HG03378 (cell line): ENCODE measurements at regions not wholly inside any gene's neighbourhood (a gene's known extent, or its start where the extent isn't known, plus 50 kb on each side); places are given as distances from the start of the nearest gene placed in this dataset.

Experiments used
- ATAC-seq: cut with Tn5 transposase; IDR thresholded peaks from one replicate; pipeline ENCODE4 v1.9.1; 2021; ENCODE audit warnings: mild to moderate bottlenecking, moderate library complexity; ENCODE audit not compliant: unreplicated experiment

DNA sequence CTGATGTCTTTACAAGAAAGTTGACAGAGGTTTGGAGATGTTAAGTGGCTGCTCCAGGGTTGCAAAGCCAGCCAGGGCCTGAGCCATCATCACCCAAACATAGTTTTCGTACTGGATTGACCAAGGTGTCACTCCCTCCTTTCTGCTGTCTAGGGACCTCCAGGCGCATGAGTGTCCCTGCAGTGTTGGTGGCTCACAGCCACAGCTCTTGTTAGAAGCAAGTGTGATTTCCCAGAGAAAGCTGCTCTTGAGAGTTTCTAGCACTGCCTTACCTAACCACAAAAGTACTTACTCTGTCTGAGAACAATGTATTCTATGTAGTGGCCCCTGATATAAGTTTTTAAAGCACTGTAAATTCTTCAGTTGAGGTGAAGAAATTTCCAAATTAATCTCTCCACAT lies 144.1 kb downstream of the SOX2 start:
- ATAC-seq: no peak

DNA sequence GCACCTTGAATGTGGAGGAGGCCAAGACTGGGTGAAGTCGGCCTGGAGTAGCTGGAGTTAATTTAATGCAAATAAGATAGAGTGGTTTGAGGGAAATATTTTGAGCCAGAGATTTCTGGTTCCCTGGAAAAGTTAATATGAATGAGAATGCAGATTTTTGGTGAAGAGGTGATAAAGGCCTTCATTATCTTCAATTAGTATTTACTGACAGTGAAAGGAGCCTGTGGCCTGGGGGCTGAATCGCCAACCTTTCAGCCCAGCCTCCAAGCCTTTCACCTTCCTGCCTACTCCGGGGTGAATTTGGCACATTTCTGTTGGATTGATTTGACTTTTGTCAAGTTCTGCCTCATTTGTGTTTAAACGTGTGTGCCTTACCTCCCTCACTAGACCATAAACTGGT lies 147.8 kb downstream of the SOX2 start:
- ATAC-seq: no peak

DNA sequence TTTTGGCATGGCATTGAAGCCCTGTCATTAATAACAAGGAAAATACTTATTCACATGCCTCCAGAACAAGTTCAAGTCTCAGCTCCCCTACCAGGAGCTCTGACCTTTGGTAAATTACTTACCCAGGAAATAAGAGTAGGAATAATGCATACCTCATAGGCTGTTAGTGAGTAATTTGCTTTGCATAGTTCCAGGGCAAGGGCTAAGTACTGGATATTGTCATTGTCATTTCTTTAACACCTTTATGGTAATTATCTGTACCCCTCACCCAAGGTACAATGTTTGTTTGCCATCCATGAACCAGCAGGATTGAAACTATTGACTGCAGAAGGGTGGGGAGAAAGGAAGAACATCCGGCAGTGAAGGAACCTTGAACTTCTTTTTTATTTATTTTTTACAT lies 148.5 kb downstream of the SOX2 start:
- ATAC-seq: no peak

DNA sequence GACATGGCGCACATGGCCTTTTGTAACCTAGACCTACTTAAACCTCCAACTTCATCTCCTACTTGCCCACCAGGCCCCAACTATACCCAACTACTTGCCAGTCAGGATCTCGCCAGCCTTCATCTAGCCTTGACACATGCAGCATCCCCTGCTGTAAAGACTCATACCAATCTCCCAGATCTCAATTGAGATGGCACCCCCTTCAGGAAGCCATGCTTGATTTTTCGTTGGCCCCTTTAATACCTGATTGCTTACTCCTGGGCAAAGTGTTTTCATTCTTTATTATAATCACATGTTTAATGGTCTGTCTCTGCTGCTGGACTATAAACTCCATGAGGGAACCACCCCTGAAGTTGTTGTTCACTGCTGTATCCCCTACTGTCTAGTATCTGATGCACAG lies 150.8 kb downstream of the SOX2 start:
- ATAC-seq: no peak

DNA sequence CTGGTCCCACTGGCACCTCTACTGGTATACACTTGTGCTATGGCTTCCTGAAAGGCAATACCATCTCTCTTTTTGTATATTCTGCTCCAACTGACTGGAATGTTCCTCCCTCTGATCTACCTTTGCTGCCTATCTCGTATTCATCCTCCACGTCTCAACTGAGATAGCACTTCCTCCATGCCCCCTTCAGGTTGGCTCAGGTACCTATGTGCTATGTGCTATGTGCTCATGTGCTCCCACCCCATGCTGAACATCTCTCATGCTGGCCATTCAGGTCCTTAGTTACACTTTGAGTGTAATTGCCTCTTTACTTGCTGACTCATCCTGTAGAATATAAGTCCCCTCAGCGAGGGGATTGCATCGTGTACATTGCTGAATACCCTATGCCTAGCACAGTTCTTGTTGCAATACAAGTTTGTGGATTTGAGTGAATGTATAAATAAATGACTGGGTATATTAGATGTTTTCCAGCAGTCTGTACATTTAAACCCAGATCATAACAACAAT lies 156.9 kb downstream of the SOX2 start:
- no peak for ATAC-seq

DNA sequence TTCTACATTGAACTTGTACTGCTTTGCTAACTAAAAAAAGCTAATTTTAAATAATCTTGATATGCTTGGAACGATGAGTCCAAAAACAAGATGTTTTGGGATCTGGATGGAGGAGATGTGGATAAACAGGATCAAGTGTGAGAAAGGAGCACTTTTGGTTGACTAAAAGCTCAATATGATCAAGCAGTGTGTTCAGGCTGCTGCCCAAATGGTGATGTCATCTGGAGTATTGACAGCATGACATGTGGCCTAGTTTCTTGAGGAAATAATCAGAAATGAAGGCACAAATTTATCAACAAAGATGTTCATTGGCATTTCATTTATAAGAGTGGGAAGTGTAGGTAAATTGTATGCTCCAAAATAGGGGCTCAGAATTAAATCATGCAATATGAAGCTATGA lies 161.2 kb downstream of the SOX2 start:
- no peak for ATAC-seq

DNA sequence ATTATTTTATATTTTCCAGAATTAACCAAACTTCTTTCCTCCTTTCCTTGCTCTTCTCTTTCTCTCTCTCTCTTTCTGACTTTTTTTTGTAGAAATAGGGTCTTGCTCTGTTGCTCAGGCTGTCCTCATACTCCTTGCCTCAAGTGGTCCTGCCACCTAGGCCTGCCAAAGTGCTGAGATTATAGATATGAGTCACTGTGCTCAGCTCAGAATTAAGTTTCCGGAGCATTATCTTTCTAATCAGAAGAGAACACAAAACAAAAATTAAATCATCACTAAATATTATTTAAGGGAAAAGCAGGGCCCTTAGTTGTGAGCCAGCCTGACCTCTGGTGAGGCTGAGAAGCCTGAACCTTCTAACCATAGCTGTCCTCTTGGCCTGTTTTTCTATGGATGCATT lies 168.2 kb downstream of the SOX2 start:
- no peak for ATAC-seq

DNA sequence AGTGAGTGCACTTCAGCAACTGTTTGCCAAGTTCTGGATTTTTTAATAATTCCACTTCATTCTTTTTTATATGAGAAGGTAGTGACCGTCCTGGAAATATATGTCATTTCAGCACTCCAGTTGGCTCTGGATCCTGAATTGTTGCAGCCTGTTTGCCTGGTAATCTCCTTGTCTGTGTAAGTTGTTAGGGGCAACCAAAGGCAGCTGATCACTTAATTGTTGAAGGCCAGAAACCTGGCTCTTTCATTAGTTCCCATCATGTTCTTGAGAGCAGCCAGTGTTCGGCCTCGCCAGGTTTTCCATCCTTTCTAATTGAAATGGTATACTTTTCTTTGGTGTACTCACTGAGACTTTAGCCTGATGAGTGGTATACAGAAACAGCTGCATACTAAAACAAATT lies 168.6 kb downstream of the SOX2 start:
- ATAC-seq: no peak

DNA sequence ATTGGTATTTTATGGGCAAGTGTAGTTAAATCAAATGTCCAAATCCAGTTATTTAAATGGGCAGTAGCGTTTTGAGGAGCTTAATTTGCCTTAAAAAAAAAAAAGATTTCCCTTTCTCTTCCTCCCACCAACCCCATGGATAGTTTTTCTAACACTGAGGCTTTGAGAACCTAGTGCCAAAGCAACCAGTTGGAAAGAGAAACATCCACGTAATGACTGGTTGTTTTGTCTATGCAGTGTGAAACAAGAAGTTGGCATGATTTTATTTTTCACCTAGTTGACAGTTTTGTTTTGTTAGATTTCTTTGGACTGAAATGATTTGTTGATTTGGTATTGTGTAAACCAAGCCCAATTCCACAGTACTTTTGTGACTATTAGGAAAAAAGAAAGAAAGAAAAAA lies 170.0 kb downstream of the SOX2 start:
- no peak for ATAC-seq

GRCh38 chr3:181885868-181886630 lies 174.3 kb downstream of the SOX2 start:
- ATAC-seq: no peak

GRCh38 chr3:181886676-181887075 lies 175.0 kb downstream of the SOX2 start:
- ATAC-seq: no peak

GRCh38 chr3:181887685-181888084 lies 176.0 kb downstream of the SOX2 start:
- no peak for ATAC-seq

DNA sequence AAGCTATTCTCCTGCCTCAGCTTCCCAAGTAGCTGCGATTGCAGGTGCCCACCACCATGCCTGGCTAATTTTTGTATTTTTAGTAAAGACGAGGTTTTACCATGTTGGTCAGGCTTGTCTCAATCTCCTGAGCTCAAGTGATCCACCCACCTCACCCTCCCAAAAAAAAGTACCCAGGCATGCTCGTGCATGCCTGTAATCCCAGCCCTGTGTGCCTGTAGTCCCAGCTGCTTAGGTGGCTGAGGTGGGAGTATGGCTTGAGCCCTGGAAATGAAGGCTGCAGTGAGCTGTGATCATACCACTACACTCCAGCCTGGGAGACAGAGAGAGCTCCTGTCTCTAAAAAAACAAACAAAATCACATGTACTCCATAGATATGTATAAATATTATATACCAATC lies 176.5 kb downstream of the SOX2 start:
- ATAC-seq: no peak

DNA sequence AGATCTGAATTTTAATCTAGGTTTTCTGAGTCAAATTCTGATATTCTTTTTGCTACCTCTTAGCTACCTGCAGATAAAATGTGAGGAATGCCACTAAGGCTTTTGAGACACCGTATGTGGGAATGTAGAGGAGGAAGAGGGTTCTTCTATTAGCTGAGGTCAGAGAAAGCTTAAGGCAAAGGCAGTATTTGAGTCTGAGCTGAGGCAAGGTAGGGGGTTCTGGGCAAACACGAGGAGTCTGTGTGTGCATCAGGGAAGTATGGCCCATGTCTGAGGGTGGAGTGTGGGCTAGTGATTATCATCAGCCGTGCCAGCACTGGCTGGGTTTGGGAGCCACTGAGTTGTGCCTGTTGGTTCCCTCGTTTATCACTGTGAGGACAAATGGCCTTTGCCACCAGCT lies 181.1 kb downstream of the SOX2 start:
- no peak for ATAC-seq

DNA sequence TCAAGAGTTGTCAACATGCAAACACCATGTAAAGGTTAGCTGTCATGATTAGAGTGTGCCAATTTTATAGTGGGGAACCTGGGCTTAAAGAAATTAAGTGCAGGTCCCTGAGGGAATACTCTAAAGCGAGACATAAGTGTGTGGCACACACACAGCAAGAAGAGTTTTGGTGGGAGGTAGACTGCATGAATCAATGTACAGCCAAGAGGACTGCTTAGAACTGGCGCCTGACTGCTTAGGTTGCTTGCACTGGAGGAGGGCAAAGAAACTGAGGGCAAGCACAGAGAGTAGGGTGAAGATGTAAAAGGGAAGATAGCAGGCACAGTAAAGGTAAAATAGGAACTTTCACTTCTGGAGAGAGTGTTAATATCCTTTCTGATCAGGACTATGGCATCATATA lies 184.9 kb downstream of the SOX2 start:
- ATAC-seq: no peak

DNA sequence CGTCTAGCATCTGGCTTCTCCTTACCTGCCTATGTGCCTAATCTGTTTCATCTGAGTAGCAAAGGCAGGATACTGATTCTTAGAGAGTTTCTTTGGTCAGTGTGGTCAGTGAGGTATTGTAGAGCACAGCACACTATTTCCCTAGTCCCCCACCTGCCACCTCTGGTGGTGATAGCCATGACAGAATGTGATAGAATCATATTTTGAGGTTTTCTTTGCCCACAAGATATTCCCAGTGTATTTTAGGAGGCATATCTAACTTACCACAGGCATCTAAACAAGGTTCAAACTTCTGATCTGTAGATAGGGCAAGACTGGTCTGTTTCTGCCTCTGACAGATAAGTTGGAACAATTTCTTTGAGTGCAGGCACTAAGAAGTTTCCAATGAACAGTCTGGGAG lies 188.0 kb downstream of the SOX2 start:
- ATAC-seq: no peak

- ATAC-seq: no peak
These were observed 189.9 kb downstream of the SOX2 start for GRCh38 chr3:181901626-181902025.

- peak; percentile 70 for ATAC-seq
These were observed 194.6 kb downstream of the SOX2 start for GRCh38 chr3:181906338-181906737.

DNA sequence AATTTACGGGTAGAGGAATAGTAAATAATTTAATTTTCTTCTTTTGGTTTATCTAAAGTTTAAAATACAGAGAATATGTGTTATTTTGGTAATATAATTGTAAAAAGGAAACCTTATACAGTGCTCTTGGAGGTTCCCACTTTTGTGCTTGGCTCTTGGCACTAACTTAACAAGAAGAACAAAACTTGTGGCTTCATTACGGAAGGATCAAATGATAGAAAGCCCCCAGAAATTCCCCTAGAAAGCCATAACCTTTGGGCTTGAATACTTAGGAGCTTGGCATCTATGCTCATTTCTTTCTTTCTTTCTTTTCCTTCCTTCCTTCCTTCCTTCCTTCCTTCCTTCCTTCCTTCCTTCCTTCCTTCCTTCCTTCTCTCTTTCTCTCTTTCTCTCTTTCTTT lies 197.5 kb downstream of the SOX2 start:
- no peak for ATAC-seq

GRCh38 chr3:181912384-181912783 lies 200.7 kb downstream of the SOX2 start:
- peak; percentile 43 for ATAC-seq

GRCh38 chr3:181913254-181913653 lies 201.5 kb downstream of the SOX2 start:
- ATAC-seq: no peak

DNA sequence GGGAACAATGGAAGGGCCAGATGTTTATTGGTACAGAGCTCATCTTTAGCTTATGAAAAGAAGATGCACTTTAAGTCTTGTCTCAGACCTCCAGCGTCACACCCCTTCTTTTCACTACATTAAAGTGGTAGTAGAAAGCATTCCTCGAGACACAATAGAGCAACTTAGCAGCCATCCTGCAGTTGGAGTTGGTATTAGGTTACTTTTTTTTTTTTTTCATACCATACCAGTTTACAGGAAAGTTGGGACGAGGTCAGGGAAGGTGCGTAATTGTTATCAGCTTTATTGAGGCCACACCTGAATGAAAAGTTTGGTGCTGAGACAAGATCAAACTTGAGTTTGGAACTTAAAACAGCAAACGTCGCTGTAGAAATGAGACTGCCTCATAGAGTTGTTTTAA lies 203.8 kb downstream of the SOX2 start:
- no peak for ATAC-seq

DNA sequence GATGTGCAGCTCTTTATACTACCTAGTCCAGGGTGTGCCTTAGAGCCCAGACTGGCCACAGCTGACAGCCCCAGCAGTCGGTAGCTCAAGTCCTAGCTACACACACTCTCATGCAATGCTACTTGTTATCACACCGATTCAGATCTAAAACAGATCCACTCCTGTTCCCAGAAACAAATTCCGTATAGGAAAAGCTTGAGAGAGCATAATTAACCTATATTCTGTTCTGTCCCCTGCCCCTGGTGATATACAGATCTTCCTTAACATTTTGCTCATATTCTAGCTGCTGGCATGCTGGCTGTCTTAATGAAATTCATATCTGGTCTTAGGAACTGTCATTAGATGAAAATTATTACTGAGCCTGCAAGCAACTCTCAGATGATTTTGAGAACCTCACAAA lies 204.3 kb downstream of the SOX2 start:
- no peak for ATAC-seq
